ENCODE measurements at regions not wholly inside any gene's neighbourhood (a gene's known extent, or its start where the extent isn't known, plus 50 kb on each side); places are given as distances from the start of the nearest gene placed in this dataset.

- H3K4me1 Mint-ChIP-seq, result peaks cover 13% of the 10 kb centered on the region
- H3K9me3 ChIP-seq (ENCODE audit: control insufficient read depth, low read length, poor library complexity, severe bottlenecking), result no peaks in the 10 kb centered on the region
- H3K27me3 Mint-ChIP-seq, result no peaks in the 10 kb centered on the region
- ATAC-seq, result no peak
- H3K4me3 Mint-ChIP-seq, result no peak overlapping the region
- H3K27ac Mint-ChIP-seq, result peak overlapping the region; percentile 27
- no peak for DNase-seq
- no peaks in the 10 kb centered on the region for H3K36me3 Mint-ChIP-seq (ENCODE audit: low read depth)
These were observed 61.8 kb downstream of the PITPNM2 start for GRCh38 chr12:123089140-123089539.

GRCh38 chr12:123085730-123086487 lies 65.0 kb downstream of the PITPNM2 start:
- no peak for ATAC-seq

DNA sequence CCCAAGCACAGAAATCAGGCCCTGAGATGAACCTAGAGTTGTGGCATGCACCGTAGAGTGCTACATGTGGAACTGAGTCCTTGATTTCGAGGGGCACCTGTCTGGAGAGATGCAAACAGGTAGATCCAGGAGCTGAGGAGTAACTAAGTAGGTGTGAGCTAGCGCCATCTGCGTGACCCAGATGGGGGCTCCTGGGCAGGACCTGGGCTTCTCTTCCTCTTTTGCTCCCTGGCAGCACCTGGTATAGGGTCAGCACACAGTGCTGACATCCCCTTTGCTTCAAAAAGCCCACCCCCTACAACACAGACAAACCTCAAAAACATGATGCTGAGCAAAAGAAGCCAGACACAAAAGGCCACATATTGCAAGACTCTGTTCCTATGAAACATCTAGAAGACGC lies 65.8 kb downstream of the PITPNM2 start:
- peaks cover 9% of the 10 kb centered on the region for H3K4me1 Mint-ChIP-seq
- ATAC-seq (no peak), DNase-seq (no peak)
- H3K27ac Mint-ChIP-seq, result no peak overlapping the region
- H3K36me3 Mint-ChIP-seq (ENCODE audit: low read depth), result no peaks in the 10 kb centered on the region
- H3K4me3 Mint-ChIP-seq, result peak overlapping the region; percentile 1
- H3K27me3 Mint-ChIP-seq, result no peaks in the 10 kb centered on the region
- no peaks in the 10 kb centered on the region for H3K9me3 ChIP-seq (ENCODE audit: control insufficient read depth, low read length, poor library complexity, severe bottlenecking)

More at GRCh38 chr12:123085730-123086487, 65.0 kb downstream of the PITPNM2 start:
- no peaks in the 10 kb centered on the region for H3K27me3 Mint-ChIP-seq
- no peak overlapping the region for H3K27ac Mint-ChIP-seq
- no peaks in the 10 kb centered on the region for H3K36me3 Mint-ChIP-seq (ENCODE audit: low read depth)
- no peaks in the 10 kb centered on the region for H3K9me3 ChIP-seq (ENCODE audit: control insufficient read depth, low read length, poor library complexity, severe bottlenecking)
- no peak for DNase-seq
- H3K4me3 Mint-ChIP-seq, result no peak overlapping the region
- peaks cover 9% of the 10 kb centered on the region for H3K4me1 Mint-ChIP-seq

DNA sequence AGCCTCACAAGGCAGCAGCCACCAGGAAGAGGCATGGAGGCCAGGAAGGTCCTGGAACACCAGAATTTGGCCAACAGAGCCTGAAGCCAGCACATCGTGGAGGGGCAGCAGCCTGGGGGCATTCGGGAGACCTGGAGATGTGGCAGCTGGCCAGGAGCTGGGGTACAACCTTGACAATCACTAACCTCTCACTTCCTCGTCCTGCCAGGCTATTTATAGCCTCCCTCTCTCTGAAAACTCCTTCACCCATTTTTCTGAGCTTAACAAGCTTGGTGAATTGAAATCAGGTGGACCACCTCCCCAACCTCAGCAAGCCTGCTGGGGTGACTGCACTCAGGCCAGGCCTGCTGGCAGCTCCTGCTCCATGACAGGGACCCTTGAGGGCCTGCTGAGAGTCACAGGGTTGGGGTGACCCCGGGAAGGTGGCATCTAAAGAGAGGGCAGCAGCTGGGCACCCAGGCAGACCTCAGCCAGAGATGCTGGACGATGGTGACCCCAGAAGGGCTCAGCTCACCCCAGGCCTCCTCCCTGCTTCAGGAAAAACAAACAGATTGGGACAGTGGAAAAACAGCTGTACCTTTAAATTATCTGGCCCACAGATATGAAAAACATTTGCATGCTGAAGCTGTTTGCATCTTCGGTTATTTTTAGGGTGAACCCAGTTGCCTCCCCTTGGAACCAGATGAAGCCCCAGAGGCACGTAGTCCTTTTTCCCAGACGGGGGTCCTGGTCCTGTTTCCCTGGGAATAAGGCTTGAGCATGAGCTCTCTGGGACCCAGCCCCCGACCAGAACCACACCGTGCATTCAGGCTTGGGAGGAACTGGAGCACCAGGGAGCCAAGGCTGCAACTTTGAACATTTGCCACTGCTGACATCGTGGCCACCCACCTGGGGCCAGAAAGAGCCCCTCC lies 67.0 kb downstream of the PITPNM2 start:
- ATAC-seq (no peak), DNase-seq (no peak)
- Mint-ChIP-seq H3K4me3 (no peak overlapping the region), H3K27ac (no peak overlapping the region), H3K36me3 (ENCODE audit: low read depth) (no peaks in the 10 kb centered on the region), H3K27me3 (no peaks in the 10 kb centered on the region), H3K4me1 (peaks cover 13% of the 10 kb centered on the region)
- H3K9me3 ChIP-seq (ENCODE audit: control insufficient read depth, low read length, poor library complexity, severe bottlenecking), result no peaks in the 10 kb centered on the region

DNA sequence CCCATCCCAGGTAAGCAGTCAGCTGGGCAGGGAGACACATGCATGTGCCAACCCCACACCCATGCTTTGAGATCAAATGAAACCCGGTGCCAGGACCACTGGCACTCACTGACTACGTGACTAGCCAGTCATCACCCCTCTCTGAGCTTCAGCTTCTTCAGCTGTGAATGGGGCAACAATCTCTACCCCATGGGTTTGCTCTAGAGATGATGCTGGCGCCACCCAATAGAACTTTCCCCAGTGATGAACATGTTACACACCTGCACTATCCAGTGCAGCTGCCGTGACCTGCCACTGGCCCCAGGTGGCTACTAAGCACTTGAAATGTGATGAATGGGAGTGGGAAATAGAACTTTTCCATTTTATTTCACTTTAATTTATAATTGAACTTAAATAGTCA lies 70.3 kb downstream of the PITPNM2 start:
- ATAC-seq (no peak), DNase-seq (no peak)
- no peaks in the 10 kb centered on the region for H3K36me3 Mint-ChIP-seq (ENCODE audit: low read depth)
- no peak overlapping the region for H3K4me3 Mint-ChIP-seq
- H3K9me3 ChIP-seq (ENCODE audit: control insufficient read depth, low read length, poor library complexity, severe bottlenecking), result no peaks in the 10 kb centered on the region
- H3K27me3 Mint-ChIP-seq, result no peaks in the 10 kb centered on the region
- peaks cover 20% of the 10 kb centered on the region for H3K4me1 Mint-ChIP-seq
- no peak overlapping the region for H3K27ac Mint-ChIP-seq

DNA sequence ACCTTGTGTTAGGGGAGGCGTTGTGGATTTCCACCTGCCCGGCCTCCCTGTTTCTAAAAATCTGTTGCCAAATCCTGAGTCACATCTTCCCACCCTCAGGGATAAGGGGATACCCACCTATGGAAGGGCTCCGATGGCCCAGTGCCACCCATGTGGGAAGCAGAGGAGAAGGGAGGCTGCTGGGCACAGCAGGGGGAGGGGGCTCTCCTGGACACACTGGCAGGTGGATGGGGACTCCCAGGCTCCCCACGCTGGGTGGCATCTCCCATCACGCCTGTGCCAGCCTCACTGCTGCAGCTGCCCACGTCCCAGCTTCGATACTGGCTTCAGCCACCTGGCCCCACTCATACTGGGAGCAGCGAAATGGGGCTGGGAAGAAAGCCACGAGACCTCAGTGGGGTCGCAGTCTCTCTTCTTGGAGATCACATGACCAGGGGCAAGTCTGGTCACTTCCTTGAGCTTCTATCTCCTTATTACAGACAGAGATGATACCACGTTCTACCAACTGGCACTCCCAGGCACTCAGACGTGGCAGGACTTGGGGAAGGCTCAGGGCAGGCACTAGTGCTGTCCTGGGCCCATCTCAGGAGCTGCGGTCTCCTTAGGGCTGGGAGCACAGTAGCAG lies 72.2 kb downstream of the PITPNM2 start:
- Mint-ChIP-seq H3K4me1 (peaks cover 34% of the 10 kb centered on the region), H3K27me3 (no peaks in the 10 kb centered on the region), H3K4me3 (no peak overlapping the region), H3K36me3 (ENCODE audit: low read depth) (no peaks in the 10 kb centered on the region), H3K27ac (peak overlapping the region; percentile 49)
- H3K9me3 ChIP-seq (ENCODE audit: control insufficient read depth, low read length, poor library complexity, severe bottlenecking), result no peaks in the 10 kb centered on the region
- DNase-seq, result no peak
- ATAC-seq, result no peak

GRCh38 chr12:123078120-123078465 lies 72.8 kb downstream of the PITPNM2 start:
- no peak for ATAC-seq
- no peak overlapping the region for H3K27ac Mint-ChIP-seq

DNA sequence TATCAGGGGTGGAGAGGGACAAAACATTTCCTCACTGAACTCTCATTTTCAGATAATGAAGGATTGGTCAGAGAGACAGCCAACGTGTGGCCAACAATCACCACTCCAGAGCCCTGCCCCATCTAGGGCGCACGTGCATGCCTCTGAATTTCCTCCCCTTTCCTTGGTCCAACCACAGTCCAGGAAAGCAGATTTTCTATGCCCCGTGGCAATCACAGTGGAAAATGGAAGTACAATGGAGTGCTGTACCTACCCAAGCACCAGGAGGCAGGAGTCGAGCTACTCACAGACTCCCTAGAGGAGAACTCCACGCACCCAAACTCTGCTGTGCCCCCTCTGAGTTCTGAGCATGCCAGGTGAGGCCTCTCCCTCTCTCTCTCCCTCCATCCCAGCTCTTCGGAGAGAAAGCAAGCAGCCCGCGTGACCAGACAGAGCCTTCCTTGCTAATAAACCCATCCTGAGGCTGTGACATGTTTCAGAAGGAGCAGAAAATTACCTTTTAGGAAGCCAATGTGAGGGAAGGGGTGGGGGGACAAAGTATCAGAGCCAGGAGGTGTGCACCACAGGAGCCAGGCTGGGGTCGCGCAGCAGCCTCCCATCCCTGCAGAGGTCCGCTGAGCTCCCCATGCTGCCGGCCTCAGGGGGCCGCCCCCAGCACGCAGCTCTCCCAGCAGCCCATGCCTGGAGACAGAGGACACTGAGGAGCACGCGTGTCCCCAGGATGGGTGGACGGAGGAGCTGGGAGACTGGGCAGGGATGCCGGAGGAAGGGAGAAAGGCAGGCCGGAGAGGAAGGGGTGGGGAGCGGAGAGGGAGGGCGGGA lies 73.4 kb downstream of the PITPNM2 start:
- no peaks in the 10 kb centered on the region for H3K27me3 Mint-ChIP-seq
- no peaks in the 10 kb centered on the region for H3K9me3 ChIP-seq (ENCODE audit: control insufficient read depth, low read length, poor library complexity, severe bottlenecking)
- peak overlapping the region; percentile 94 for H3K27ac Mint-ChIP-seq
- no peak for ATAC-seq
- DNase-seq, result no peak
- no peaks in the 10 kb centered on the region for H3K36me3 Mint-ChIP-seq (ENCODE audit: low read depth)
- H3K4me1 Mint-ChIP-seq, result peaks cover 37% of the 10 kb centered on the region
- H3K4me3 Mint-ChIP-seq, result peak overlapping the region; percentile 92

More at GRCh38 chr12:123078120-123078465, 72.8 kb downstream of the PITPNM2 start:
- H3K27me3 Mint-ChIP-seq, result no peaks in the 10 kb centered on the region
- H3K9me3 ChIP-seq (ENCODE audit: control insufficient read depth, low read length, poor library complexity, severe bottlenecking), result no peaks in the 10 kb centered on the region
- no peak for DNase-seq
- H3K4me3 Mint-ChIP-seq, result no peak overlapping the region
- peaks cover 39% of the 10 kb centered on the region for H3K4me1 Mint-ChIP-seq
- H3K36me3 Mint-ChIP-seq (ENCODE audit: low read depth), result no peaks in the 10 kb centered on the region

GRCh38 chr12:123076604-123077297 lies 74.1 kb downstream of the PITPNM2 start:
- no peak for DNase-seq
- Mint-ChIP-seq H3K4me1 (peaks cover 37% of the 10 kb centered on the region), H3K27ac (peak overlapping the region; percentile 94)

DNA sequence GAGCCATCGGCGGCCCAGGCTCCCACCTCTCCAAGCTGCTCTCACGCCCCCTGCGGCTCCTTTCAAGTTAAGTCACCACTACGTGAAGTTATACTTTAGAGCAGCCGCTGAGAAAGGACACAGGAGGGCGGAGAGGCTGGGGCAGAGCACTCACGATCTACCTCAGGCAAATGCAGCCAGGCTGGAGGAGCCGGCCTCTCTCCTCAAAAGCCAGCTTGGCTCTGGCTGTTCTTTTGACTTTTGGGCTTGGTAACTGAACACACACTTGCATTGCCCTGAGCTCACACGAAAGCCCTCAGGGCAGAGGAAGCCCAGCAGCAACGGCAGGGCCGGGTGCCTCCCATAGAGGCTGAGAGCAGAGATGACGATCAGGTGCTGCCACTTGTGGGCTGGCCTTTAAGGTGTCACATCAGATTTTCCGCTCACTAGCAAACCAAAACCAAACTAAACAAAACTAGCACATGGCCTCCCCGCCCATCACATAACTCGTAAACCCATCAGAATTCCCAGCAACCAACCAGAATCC lies 75.2 kb downstream of the PITPNM2 start:
- Mint-ChIP-seq H3K4me3 (peak overlapping the region; percentile 92), H3K4me1 (peaks cover 39% of the 10 kb centered on the region), H3K36me3 (ENCODE audit: low read depth) (no peaks in the 10 kb centered on the region), H3K27me3 (no peaks in the 10 kb centered on the region), H3K27ac (peak overlapping the region; percentile 94)
- peak; percentile 21 to 40 (median 38) for DNase-seq
- H3K9me3 ChIP-seq (ENCODE audit: control insufficient read depth, low read length, poor library complexity, severe bottlenecking), result no peaks in the 10 kb centered on the region
- peak; percentile 95 for ATAC-seq

More at GRCh38 chr12:123076604-123077297, 74.1 kb downstream of the PITPNM2 start:
- H3K9me3 ChIP-seq (ENCODE audit: control insufficient read depth, low read length, poor library complexity, severe bottlenecking), result no peaks in the 10 kb centered on the region
- Mint-ChIP-seq H3K36me3 (ENCODE audit: low read depth) (no peaks in the 10 kb centered on the region), H3K4me3 (peak overlapping the region; percentile 92), H3K27me3 (no peaks in the 10 kb centered on the region)
- peak; percentile 45 for ATAC-seq

GRCh38 chr12:123075087-123075645 lies 75.7 kb downstream of the PITPNM2 start:
- Mint-ChIP-seq H3K27ac (peak overlapping the region; percentile 94), H3K4me3 (peak overlapping the region; percentile 92), H3K4me1 (peaks cover 39% of the 10 kb centered on the region), H3K27me3 (no peaks in the 10 kb centered on the region), H3K36me3 (ENCODE audit: low read depth) (no peaks in the 10 kb centered on the region)
- H3K9me3 ChIP-seq (ENCODE audit: control insufficient read depth, low read length, poor library complexity, severe bottlenecking), result no peaks in the 10 kb centered on the region
- DNase-seq, result no peak
- ATAC-seq, result no peak

Measured in T-helper 17 cell (primary cell).